ENCODE measurements at regions not wholly inside any gene's neighbourhood (a gene's known extent, or its start where the extent isn't known, plus 50 kb on each side); places are given as distances from the start of the nearest gene placed in this dataset.

GRCh38 chr2:60109744-60110143, 443.7 kb downstream of the BCL11A start:
- Histone ChIP-seq H3K4me2 (ENCODE audit: low read depth, low read length, poor library complexity, severe bottlenecking) (no peak overlapping the region), H4K20me1 (ENCODE audit: low read depth, low read length) (no peaks in the 10 kb centered on the region)

GRCh38 chr2:60106836-60107529, 446.5 kb downstream of the BCL11A start:
- H3K27me3 ChIP-seq (ENCODE audit: low read length): no peaks in the 10 kb centered on the region
- H3K9me3 ChIP-seq (ENCODE audit: insufficient read depth, low read length): no peaks in the 10 kb centered on the region
- no peak overlapping the region for H3K27ac ChIP-seq (ENCODE audit: low read depth, low read length)
- H3K36me3 ChIP-seq (ENCODE audit: low read length): no peaks in the 10 kb centered on the region
- TF ChIP-seq EZH2phosphoT487 (conservative IDR thresholded peaks at IDR 0.05; ENCODE audit: low read length): no peak
- no peak for TF ChIP-seq CTCF (IDR thresholded peaks at IDR 0.05; ENCODE audit: insufficient read depth, low read length, poor library complexity, severe bottlenecking)
- H3K4me3 ChIP-seq (ENCODE audit: insufficient read depth, low read length, poor library complexity, severe bottlenecking): no peak overlapping the region
- H3K79me2 ChIP-seq (ENCODE audit: insufficient read depth, low read length): no peaks in the 10 kb centered on the region
- H2AFZ ChIP-seq (ENCODE audit: low read depth, low read length, severe bottlenecking): no peak overlapping the region
- H3F3A ChIP-seq (ENCODE audit: insufficient read depth): no peaks in the 10 kb centered on the region
- no peaks in the 10 kb centered on the region for H3K9me2 ChIP-seq (replicated peaks; ENCODE audit: insufficient read depth, low read length)
- H3K4me2 ChIP-seq (ENCODE audit: low read depth, low read length, poor library complexity, severe bottlenecking): no peak overlapping the region
- H3K9ac ChIP-seq (ENCODE audit: low read length): no peak overlapping the region
- H4K20me1 ChIP-seq (ENCODE audit: low read depth, low read length): no peaks in the 10 kb centered on the region

More at GRCh38 chr2:60109744-60110143, 443.7 kb downstream of the BCL11A start:
- no peak overlapping the region for H2AFZ ChIP-seq (ENCODE audit: low read depth, low read length, severe bottlenecking)
- no peaks in the 10 kb centered on the region for H3F3A ChIP-seq (ENCODE audit: insufficient read depth)
- H3K9ac ChIP-seq (ENCODE audit: low read length): no peak overlapping the region
- no peak overlapping the region for H3K27ac ChIP-seq (ENCODE audit: low read depth, low read length)
- no peaks in the 10 kb centered on the region for H3K9me2 ChIP-seq (replicated peaks; ENCODE audit: insufficient read depth, low read length)
- H3K4me3 ChIP-seq (ENCODE audit: insufficient read depth, low read length, poor library complexity, severe bottlenecking): no peak overlapping the region
- no peaks in the 10 kb centered on the region for H3K79me2 ChIP-seq (ENCODE audit: insufficient read depth, low read length)
- TF ChIP-seq EZH2phosphoT487 (conservative IDR thresholded peaks at IDR 0.05; ENCODE audit: low read length) (no peak), CTCF (IDR thresholded peaks at IDR 0.05; ENCODE audit: insufficient read depth, low read length, poor library complexity, severe bottlenecking) (no peak)
- no peaks in the 10 kb centered on the region for H3K9me3 ChIP-seq (ENCODE audit: insufficient read depth, low read length)
- no peaks in the 10 kb centered on the region for H3K27me3 ChIP-seq (ENCODE audit: low read length)
- H3K36me3 ChIP-seq (ENCODE audit: low read length): no peaks in the 10 kb centered on the region

GRCh38 chr2:60105906-60106305, 447.5 kb downstream of the BCL11A start:
- Histone ChIP-seq H3K4me3 (ENCODE audit: insufficient read depth, low read length, poor library complexity, severe bottlenecking) (no peak overlapping the region), H3K79me2 (ENCODE audit: insufficient read depth, low read length) (no peaks in the 10 kb centered on the region), H2AFZ (ENCODE audit: low read depth, low read length, severe bottlenecking) (no peak overlapping the region), H4K20me1 (ENCODE audit: low read depth, low read length) (no peaks in the 10 kb centered on the region), H3F3A (ENCODE audit: insufficient read depth) (no peaks in the 10 kb centered on the region), H3K27me3 (ENCODE audit: low read length) (no peaks in the 10 kb centered on the region), H3K4me2 (ENCODE audit: low read depth, low read length, poor library complexity, severe bottlenecking) (no peak overlapping the region), H3K9me3 (ENCODE audit: insufficient read depth, low read length) (no peaks in the 10 kb centered on the region), H3K36me3 (ENCODE audit: low read length) (no peaks in the 10 kb centered on the region), H3K9me2 (replicated peaks; ENCODE audit: insufficient read depth, low read length) (no peaks in the 10 kb centered on the region), H3K9ac (ENCODE audit: low read length) (no peak overlapping the region), H3K27ac (ENCODE audit: low read depth, low read length) (no peak overlapping the region)
- TF ChIP-seq EZH2phosphoT487 (conservative IDR thresholded peaks at IDR 0.05; ENCODE audit: low read length) (no peak), CTCF (IDR thresholded peaks at IDR 0.05; ENCODE audit: insufficient read depth, low read length, poor library complexity, severe bottlenecking) (no peak)
